ENCODE measurements at regions not wholly inside any gene's neighbourhood (a gene's known extent, or its start where the extent isn't known, plus 50 kb on each side); places are given as distances from the start of the nearest gene placed in this dataset.

- no peak for DNase-seq (ENCODE audit: low read depth in 2 of 2)
- TF ChIP-seq CTCF (IDR thresholded peaks at IDR 0.05; ENCODE audit: low read depth, low read length): no peak
- no peak overlapping the region for H3K4me3 ChIP-seq (replicated peaks in 1 of 2; ENCODE audit: low read depth in 2 of 2, low read length in 2 of 2)
These were observed 577.4 kb upstream of the GCFC2 start for GRCh38 chr2:76288146-76288545.

- no peak overlapping the region for H3K4me3 ChIP-seq (replicated peaks in 1 of 2; ENCODE audit: low read depth in 2 of 2, low read length in 2 of 2)
- no peak for TF ChIP-seq CTCF (IDR thresholded peaks at IDR 0.05; ENCODE audit: low read depth, low read length)
- no peak for DNase-seq (ENCODE audit: low read depth in 2 of 2)
These were observed 572.6 kb upstream of the GCFC2 start for GRCh38 chr2:76283350-76283749.

GRCh38 chr2:76281156-76281841 is 570.6 kb upstream of the GCFC2 start:
- H3K4me3 ChIP-seq (replicated peaks in 1 of 2; ENCODE audit: low read depth in 2 of 2, low read length in 2 of 2): no peak overlapping the region
- DNase-seq (ENCODE audit: low read depth in 2 of 2): no peak
- TF ChIP-seq CTCF (IDR thresholded peaks at IDR 0.05; ENCODE audit: low read depth, low read length): no peak

- DNase-seq (ENCODE audit: low read depth in 2 of 2): no peak
- no peak overlapping the region for H3K4me3 ChIP-seq (replicated peaks in 1 of 2; ENCODE audit: low read depth in 2 of 2, low read length in 2 of 2)
- no peak for TF ChIP-seq CTCF (IDR thresholded peaks at IDR 0.05; ENCODE audit: low read depth, low read length)
These were observed 570.0 kb upstream of the GCFC2 start for GRCh38 chr2:76280686-76281085.

GRCh38 chr2:76279142-76279541 is 568.4 kb upstream of the GCFC2 start:
- TF ChIP-seq CTCF (IDR thresholded peaks at IDR 0.05; ENCODE audit: low read depth, low read length): no peak
- H3K4me3 ChIP-seq (replicated peaks in 1 of 2; ENCODE audit: low read depth in 2 of 2, low read length in 2 of 2): no peak overlapping the region

GRCh38 chr2:76275788-76276187 is 565.1 kb upstream of the GCFC2 start:
- no peak overlapping the region for H3K4me3 ChIP-seq (replicated peaks in 1 of 2; ENCODE audit: low read depth in 2 of 2, low read length in 2 of 2)
- no peak for TF ChIP-seq CTCF (IDR thresholded peaks at IDR 0.05; ENCODE audit: low read depth, low read length)
- no peak for DNase-seq (ENCODE audit: low read depth in 2 of 2)

More at GRCh38 chr2:76279142-76279541, 568.4 kb upstream of the GCFC2 start:
- DNase-seq (ENCODE audit: low read depth in 2 of 2): no peak

GRCh38 chr2:76274676-76275075 is 564.0 kb upstream of the GCFC2 start:
- no peak for DNase-seq (ENCODE audit: low read depth in 2 of 2)
- no peak for TF ChIP-seq CTCF (IDR thresholded peaks at IDR 0.05; ENCODE audit: low read depth, low read length)
- no peak overlapping the region for H3K4me3 ChIP-seq (replicated peaks in 1 of 2; ENCODE audit: low read depth in 2 of 2, low read length in 2 of 2)

Data from cardiac fibroblast (primary cell).